K562 (cell line): ENCODE measurements at regions not wholly inside any gene's neighbourhood (a gene's known extent, or its start where the extent isn't known, plus 50 kb on each side); places are given as distances from the start of the nearest gene placed in this dataset.

Experiments used
- ATAC-seq: fragments of 200-7000 bp; cut with Tn5 transposase; 3 replicates; pipeline ENCODE4 v1.9.1; 2020; ENCODE audit warnings: moderate library complexity
- BruUV-seq: library from RNA; stranded (reverse); fragments of 400-500 nt; replicated peaks from 2 replicates; lab custom pipeline; 2021; lab: Mats Ljungman, UMichigan
- CTCF ChIA-PET: fragments of 300-600 bp; formaldehyde crosslinking; extraction: SDS; loops from one replicate; lab custom pipeline; 2021; ENCODE audit warnings: low intra/inter-chr PET ratio; lab: Yijun Ruan, JAX
- POLR2A ChIA-PET: fragments of 300-600, 350-650 bp; sonication (Branson Sonifier 250); formaldehyde crosslinking; extraction: SDS; loops from one replicate; lab custom pipeline; 2021; ENCODE audit warnings: antibody characterized with exemption, inconsistent platforms; lab: Yijun Ruan, JAX
- DNase-seq, 4 experiments: peaks; one replicate each; pipeline versions ENCODE4 v3.0.0 to v3.0.0-alpha.2; 2011 to 2018; ENCODE audit warnings: low spot score in 3 of 4, mixed read lengths in 3 of 4; ENCODE audit errors: extremely low read depth in 1 of 4
- FAIRE-seq: peaks from 2 replicates; lab custom pipeline; 2011; peaks lifted over from hg19 to GRCh38; lab: Jason Lieb, UNC
- H2AFZ ChIP-seq: 2 replicates; pipeline ENCODE4 v1.6.0; 2011; ENCODE audit warnings: low read depth, low read length, control low read depth, inconsistent platforms
- H3K27ac ChIP-seq: fragments of 200-600 bp; 3 replicates; pipeline ENCODE4 v1.8.0; 2011; ENCODE audit warnings: low read depth, mild to moderate bottlenecking, control low read depth, inconsistent platforms, low read length, moderate library complexity, mixed read lengths; ENCODE audit errors: extremely low read depth
- H3K27me3 ChIP-seq, 2 experiments: fragments of 300-600 bp in 1 of 2; 2 replicates in 1 of 2; 3 replicates in 1 of 2; pipeline versions ENCODE4 v1.6.0 to v1.8.0; 2011; ENCODE audit warnings: inconsistent platforms in 2 of 2, low read length in 2 of 2, mild to moderate bottlenecking in 1 of 2, mixed read lengths in 1 of 2, moderate library complexity in 1 of 2; ENCODE audit not compliant: control insufficient read depth in 2 of 2, insufficient read depth in 2 of 2
- H3K36me3 ChIP-seq: fragments of 300-600 bp; 3 replicates; pipeline ENCODE4 v1.8.0; 2011; ENCODE audit warnings: mild to moderate bottlenecking, low read length, inconsistent platforms; ENCODE audit not compliant: control insufficient read depth, insufficient read depth
- H3K4me1 ChIP-seq, 2 experiments: fragments of 200-600 bp in 1 of 2; replicated peaks in 1 of 2; 2 replicates in 1 of 2; 3 replicates in 1 of 2; pipeline versions ENCODE4 v1.5.1 to v1.8.0; 2011; ENCODE audit warnings: inconsistent platforms in 2 of 2, low read length in 2 of 2, mild to moderate bottlenecking in 1 of 2, mixed read lengths in 1 of 2, moderate library complexity in 1 of 2; ENCODE audit not compliant: control insufficient read depth in 2 of 2, insufficient read depth in 2 of 2
- H3K4me2 ChIP-seq: 2 replicates; pipeline ENCODE4 v1.6.1; 2011; ENCODE audit warnings: low read length, control low read depth, inconsistent platforms, mixed read lengths; ENCODE audit not compliant: insufficient read depth
- H3K4me3 ChIP-seq: fragments of 200-600 bp; sonication (generic), shearing (Covaris generic); 2 replicates; pipeline ENCODE4 v1.5.1; 2016; ENCODE audit warnings: control low read depth, inconsistent platforms
- H3K79me2 ChIP-seq: fragments of 200-600 bp; 3 replicates; pipeline ENCODE4 v1.8.0; 2011; ENCODE audit warnings: low read length, inconsistent platforms; ENCODE audit not compliant: control insufficient read depth, insufficient read depth
- H3K9ac ChIP-seq, 2 experiments: 2 replicates each; pipeline versions ENCODE4 v1.6.0 to v1.6.1; 2011; ENCODE audit warnings: low read depth in 2 of 2, low read length in 2 of 2, control low read depth in 1 of 2, inconsistent platforms in 1 of 2, mild to moderate bottlenecking in 1 of 2, mixed read lengths in 1 of 2; ENCODE audit not compliant: insufficient read depth in 1 of 2
- H3K9me1 ChIP-seq: one replicate; pipeline ENCODE4 v1.6.0; 2011; ENCODE audit warnings: inconsistent platforms, mild to moderate bottlenecking, low read length, moderate library complexity; ENCODE audit not compliant: control insufficient read depth, insufficient read depth
- H3K9me3 ChIP-seq: replicated peaks from 2 replicates; pipeline ENCODE4 v1.5.1; 2011; ENCODE audit warnings: low read depth, low read length, inconsistent platforms; ENCODE audit not compliant: control insufficient read depth, insufficient read depth
- H4K20me1 ChIP-seq: replicated peaks from 2 replicates; pipeline ENCODE4 v1.6.1; 2011; ENCODE audit warnings: low read length, inconsistent platforms, mixed read lengths; ENCODE audit not compliant: control insufficient read depth, insufficient read depth
- KLF6 ChIP-seq: fragments of 250-450 bp; sonication (Bioruptor Pico); IDR thresholded peaks from 2 replicates; pipeline ENCODE4 v1.4.0; 2020; ENCODE audit warnings: mild to moderate bottlenecking, moderate library complexity, borderline replicate concordance
- L3MBTL2 ChIP-seq: fragments of 450-650 bp; IDR thresholded peaks from 2 replicates; pipeline ENCODE4 v1.6.1; 2016; ENCODE audit warnings: mild to moderate bottlenecking, moderate library complexity
- MTF1 ChIP-seq: fragments of 250-450 bp; sonication (Bioruptor Pico); IDR thresholded peaks from 2 replicates; pipeline ENCODE4 v1.9.0; 2021; ENCODE audit warnings: moderate library complexity, mild to moderate bottlenecking, inconsistent platforms, borderline replicate concordance
- PTTG1 ChIP-seq: fragments of 450-650 bp; IDR thresholded peaks from 2 replicates; pipeline ENCODE4 v1.6.1; 2016; ENCODE audit warnings: low read depth, mild to moderate bottlenecking, missing genetic modification characterization, missing compliant biosample characterization
- RAD21 ChIP-seq, 2 experiments: fragments of 250-450 bp in 1 of 2; fragments of 450-650 bp in 1 of 2; sonication (Bioruptor Pico) in 1 of 2; formaldehyde crosslinking in 1 of 2; IDR thresholded peaks in 1 of 2; conservative IDR thresholded peaks in 1 of 2; 2 replicates each; pipeline versions ENCODE4 v1.4.0 to v1.8.0; 2020 to 2022; ENCODE audit warnings: mild to moderate bottlenecking in 2 of 2, moderate library complexity in 1 of 2
- RAD51 ChIP-seq: fragments of 450-650 bp; IDR thresholded peaks from 2 replicates; pipeline ENCODE4 v1.7.1; 2016; ENCODE audit warnings: low read depth, mild to moderate bottlenecking, borderline replicate concordance
- RBM15 ChIP-seq: fragments of 200-400 bp; formaldehyde crosslinking; IDR thresholded peaks from 2 replicates; pipeline ENCODE4 v1.6.1; 2018; ENCODE audit warnings: mild to moderate bottlenecking, low read length, moderate library complexity; ENCODE audit not compliant: insufficient read depth
- SREBF1 ChIP-seq: fragments of 150-350 bp; IDR thresholded peaks from 2 replicates; pipeline ENCODE4 v1.6.1; 2014; ENCODE audit warnings: antibody characterized with exemption, low read depth, low read length, borderline replicate concordance
- ZNF143 ChIP-seq: sonication (generic); formaldehyde crosslinking; IDR thresholded peaks from 2 replicates; pipeline ENCODE4 v1.9.0; 2022; ENCODE audit warnings: mild to moderate bottlenecking, missing genetic modification reagents
- ZNF695 ChIP-seq: fragments of 450-650 bp; formaldehyde crosslinking; IDR thresholded peaks from 2 replicates; pipeline ENCODE4 v1.4.0; 2020; ENCODE audit warnings: mild to moderate bottlenecking, moderate library complexity
- WGBS: fragments of 100-300 bp; shearing (Covaris generic); methylation state at CpG from one replicate; pipeline ENCODE4 v1.1.6; 2016; ENCODE audit warnings: low coverage, mixed read lengths; ENCODE audit not compliant: insufficient coverage; ENCODE audit errors: missing lambda C conversion rate; 5-methylcytosine and 5-hydroxymethylcytosine counted together
- in situ Hi-C: fragments of 300-500 bp; cut with MboI; formaldehyde crosslinking; loops from 4 replicates; pipeline ENCODE4 v1.15.0; 2018; ENCODE audit warnings: inconsistent platforms, mixed read lengths
- intact Hi-C: fragments of 100-400 bp; cut with micrococcal nuclease; formaldehyde crosslinking; loops from 2 replicates; pipeline ENCODE4 v1.14.2; 2022
- TF ChIP-seq, protein P1 (sequence below): sonication (generic); formaldehyde crosslinking; IDR thresholded peaks from 2 replicates; pipeline ENCODE4 v1.8.1; 2023; ENCODE audit warnings: mild to moderate bottlenecking, missing genetic modification reagents

DNA sequence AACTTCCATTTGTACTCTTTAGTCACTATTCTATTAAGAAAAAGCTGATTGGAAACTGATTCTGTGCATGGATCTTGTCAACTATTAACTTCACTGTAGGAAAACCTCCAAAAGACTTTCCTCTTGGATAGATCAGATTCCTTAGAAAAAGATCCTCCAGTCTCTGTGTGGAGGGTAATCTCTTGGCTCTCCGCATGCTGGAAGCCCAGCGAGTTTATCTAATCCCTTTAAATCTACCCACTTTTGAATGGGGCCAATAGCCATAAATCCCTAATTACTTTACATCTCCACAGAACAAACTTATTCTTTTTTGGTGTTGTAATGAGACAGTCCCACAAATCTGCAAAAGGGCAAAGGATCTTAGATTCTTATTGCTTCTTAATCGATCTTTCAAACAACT is 1206.4 kb upstream of the ADGRL4 start (continued):
- TF ChIP-seq, protein P1, sequence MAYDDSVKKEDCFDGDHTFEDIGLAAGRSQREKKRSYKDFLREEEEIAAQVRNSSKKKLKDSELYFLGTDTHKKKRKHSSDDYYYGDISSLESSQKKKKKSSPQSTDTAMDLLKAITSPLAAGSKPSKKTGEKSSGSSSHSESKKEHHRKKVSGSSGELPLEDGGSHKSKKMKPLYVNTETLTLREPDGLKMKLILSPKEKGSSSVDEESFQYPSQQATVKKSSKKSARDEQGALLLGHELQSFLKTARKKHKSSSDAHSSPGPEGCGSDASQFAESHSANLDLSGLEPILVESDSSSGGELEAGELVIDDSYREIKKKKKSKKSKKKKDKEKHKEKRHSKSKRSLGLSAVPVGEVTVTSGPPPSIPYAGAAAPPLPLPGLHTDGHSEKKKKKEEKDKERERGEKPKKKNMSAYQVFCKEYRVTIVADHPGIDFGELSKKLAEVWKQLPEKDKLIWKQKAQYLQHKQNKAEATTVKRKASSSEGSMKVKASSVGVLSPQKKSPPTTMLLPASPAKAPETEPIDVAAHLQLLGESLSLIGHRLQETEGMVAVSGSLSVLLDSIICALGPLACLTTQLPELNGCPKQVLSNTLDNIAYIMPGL (CRISPR knock-in tag) = no peak
- TF ChIP-seq ZNF695 (CRISPR knock-in tag) = no peak
- no peak for TF ChIP-seq L3MBTL2
- TF ChIP-seq, all 486 proteins: peak for 0

GRCh38 chr1:80211691-80212380 is 1205.3 kb upstream of the ADGRL4 start:
- no peak overlapping the region for H3K27ac ChIP-seq

More at GRCh38 chr1:80211691-80212380, 1205.3 kb upstream of the ADGRL4 start:
- no peaks in the 10 kb centered on the region for H4K20me1 ChIP-seq
- H3K79me2 ChIP-seq = no peaks in the 10 kb centered on the region
- ChIA-PET CTCF (no interaction called here), POLR2A (no interaction called here)
- H3K4me3 ChIP-seq = no peak overlapping the region
- in situ Hi-C loops = no loop called here
- H3K4me1 ChIP-seq = no peaks in the 10 kb centered on the region
- ATAC-seq (no peak), DNase-seq (no peak), FAIRE-seq (no peak)
- intact Hi-C loops = no loop called here
- no peaks in the 10 kb centered on the region; the same call in 1 of the 2 replicates for H3K9me3 ChIP-seq
- 2% methylated on average over 8 of the region's 8 CpGs for WGBS
- no TSS peak for BruUV-seq
- H3K27me3 ChIP-seq = no peaks in the 10 kb centered on the region
- H3K9me1 ChIP-seq = no peaks in the 10 kb centered on the region
- no peak for TF ChIP-seq SREBF1
- TF ChIP-seq RAD51 = no peak
- TF ChIP-seq RAD21 (CRISPR knock-in tag; conservative IDR thresholded peaks at IDR 0.05 in 1 of 2, IDR thresholded peaks at IDR 0.05 in 1 of 2) = no peak
- TF ChIP-seq RBM15 = no peak
- no peak for TF ChIP-seq ZNF143 (CRISPR knock-in tag)
- TF ChIP-seq PTTG1 (tag) = no peak
- no peak for TF ChIP-seq KLF6 (CRISPR knock-in tag)
- TF ChIP-seq MTF1 (CRISPR knock-in tag) = no peak
- no peak overlapping the region for H2AFZ ChIP-seq
- H3K9ac ChIP-seq = no peak overlapping the region
- H3K36me3 ChIP-seq = no peaks in the 10 kb centered on the region
- no peak overlapping the region for H3K4me2 ChIP-seq
